LNCAP (cell line): ENCODE measurements at regions not wholly inside any gene's neighbourhood (a gene's known extent, or its start where the extent isn't known, plus 50 kb on each side); places are given as distances from the start of the nearest gene placed in this dataset.

Source experiments
- TF ChIP-seq, protein P1 (sequence below): fragments of 450-650 bp; IDR thresholded peaks from 2 replicates; pipeline ENCODE4 v1.5.1; 2017; ENCODE audit warnings: mild to moderate bottlenecking

DNA sequence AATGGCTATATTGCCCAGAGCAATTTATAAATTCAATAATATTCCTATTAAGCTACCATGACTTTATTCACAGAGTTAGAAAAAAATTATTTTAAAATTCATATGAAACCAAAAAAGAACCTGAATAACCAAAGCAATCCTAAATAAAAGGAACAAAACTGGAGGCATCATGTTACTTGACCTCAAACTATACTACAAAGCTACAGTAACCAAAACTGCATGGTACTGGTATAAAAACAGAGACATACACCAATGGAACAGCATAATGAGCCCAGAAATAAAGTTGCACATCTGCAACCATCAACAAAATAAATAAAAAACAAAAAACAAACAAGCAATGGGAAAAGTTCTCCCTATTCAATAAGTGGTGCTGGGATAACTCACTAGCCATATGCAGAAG lies 203.2 kb downstream of the RGS9 start:
- TF ChIP-seq, protein P1, sequence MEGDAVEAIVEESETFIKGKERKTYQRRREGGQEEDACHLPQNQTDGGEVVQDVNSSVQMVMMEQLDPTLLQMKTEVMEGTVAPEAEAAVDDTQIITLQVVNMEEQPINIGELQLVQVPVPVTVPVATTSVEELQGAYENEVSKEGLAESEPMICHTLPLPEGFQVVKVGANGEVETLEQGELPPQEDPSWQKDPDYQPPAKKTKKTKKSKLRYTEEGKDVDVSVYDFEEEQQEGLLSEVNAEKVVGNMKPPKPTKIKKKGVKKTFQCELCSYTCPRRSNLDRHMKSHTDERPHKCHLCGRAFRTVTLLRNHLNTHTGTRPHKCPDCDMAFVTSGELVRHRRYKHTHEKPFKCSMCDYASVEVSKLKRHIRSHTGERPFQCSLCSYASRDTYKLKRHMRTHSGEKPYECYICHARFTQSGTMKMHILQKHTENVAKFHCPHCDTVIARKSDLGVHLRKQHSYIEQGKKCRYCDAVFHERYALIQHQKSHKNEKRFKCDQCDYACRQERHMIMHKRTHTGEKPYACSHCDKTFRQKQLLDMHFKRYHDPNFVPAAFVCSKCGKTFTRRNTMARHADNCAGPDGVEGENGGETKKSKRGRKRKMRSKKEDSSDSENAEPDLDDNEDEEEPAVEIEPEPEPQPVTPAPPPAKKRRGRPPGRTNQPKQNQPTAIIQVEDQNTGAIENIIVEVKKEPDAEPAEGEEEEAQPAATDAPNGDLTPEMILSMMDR: no peak

DNA sequence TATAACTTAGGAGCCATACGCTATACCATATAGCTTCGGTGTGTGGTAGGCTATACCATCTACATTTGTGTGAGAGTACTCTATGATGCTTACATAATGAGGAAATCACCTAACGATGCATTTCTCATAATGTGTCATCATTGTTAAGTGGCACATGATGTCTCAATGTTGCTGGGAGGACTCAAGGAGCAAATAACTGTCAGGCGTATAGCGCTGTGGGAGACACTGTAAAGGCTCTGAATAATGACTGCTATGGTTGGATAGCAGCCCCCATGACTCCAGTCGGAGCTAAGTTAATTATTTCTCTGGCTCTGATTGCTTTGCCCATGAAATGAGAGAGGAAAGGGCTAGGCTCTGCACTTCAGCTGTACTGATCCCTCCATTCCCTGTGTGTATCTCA lies 197.2 kb downstream of the RGS9 start:
- TF ChIP-seq, protein P1: no peak

DNA sequence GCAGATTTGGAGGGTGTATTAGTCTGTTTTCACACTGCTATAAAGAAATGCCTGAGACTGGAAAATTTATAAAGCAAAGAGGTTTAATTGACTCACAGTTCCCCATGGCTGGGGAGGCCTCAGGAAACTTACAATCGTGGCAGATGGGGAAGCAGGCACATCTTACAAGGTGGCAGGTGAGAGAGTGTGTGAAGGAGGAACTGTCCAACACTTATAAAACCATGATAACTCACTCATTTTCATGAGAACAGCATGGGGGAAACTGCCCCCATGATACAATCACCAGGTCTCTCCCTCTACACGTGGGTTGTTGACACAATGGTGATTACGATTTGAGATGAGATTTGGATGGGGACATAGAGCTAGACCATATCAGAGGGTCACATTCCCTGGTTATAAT lies 195.6 kb downstream of the RGS9 start:
- TF ChIP-seq, protein P1: no peak

DNA sequence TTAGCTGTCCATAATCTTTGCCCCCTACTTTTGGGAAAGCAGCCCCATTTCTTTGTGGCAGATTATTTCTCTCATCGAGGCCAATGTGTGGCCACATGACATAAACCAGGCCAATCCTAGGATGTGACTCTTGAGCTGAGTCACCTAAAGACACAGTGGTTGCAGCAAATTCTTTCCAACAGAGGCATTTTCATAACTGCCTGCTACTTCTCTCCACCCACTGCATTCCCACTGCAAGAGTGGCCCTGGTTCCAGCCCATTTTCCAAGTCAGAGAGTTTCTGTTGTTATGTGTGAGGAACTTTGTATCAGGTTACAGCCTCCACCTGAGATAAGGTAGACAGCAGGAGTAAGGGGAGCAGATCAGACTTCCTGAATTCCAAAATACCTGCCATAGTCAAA lies 195.2 kb downstream of the RGS9 start:
- TF ChIP-seq, protein P1: no peak

DNA sequence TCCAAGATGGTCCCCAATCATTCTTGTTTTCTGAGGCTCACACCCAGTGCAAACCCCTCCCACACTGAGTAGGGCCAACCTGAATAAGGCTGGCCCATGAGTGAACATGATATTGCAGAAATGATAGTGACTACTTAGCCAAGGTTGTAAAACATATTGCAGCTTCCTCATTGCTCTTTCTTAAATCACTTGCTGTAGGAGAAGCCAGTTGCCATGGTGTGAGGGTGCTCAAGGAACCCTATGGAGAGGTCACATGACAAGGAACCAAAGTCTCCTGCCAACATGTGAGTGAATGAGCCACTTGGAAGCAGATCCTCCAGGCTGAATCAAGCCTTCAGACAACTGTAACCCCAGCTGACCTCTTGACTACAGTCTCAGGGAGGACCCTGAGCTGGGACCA lies 191.4 kb downstream of the RGS9 start:
- TF ChIP-seq, protein P1: no peak

DNA sequence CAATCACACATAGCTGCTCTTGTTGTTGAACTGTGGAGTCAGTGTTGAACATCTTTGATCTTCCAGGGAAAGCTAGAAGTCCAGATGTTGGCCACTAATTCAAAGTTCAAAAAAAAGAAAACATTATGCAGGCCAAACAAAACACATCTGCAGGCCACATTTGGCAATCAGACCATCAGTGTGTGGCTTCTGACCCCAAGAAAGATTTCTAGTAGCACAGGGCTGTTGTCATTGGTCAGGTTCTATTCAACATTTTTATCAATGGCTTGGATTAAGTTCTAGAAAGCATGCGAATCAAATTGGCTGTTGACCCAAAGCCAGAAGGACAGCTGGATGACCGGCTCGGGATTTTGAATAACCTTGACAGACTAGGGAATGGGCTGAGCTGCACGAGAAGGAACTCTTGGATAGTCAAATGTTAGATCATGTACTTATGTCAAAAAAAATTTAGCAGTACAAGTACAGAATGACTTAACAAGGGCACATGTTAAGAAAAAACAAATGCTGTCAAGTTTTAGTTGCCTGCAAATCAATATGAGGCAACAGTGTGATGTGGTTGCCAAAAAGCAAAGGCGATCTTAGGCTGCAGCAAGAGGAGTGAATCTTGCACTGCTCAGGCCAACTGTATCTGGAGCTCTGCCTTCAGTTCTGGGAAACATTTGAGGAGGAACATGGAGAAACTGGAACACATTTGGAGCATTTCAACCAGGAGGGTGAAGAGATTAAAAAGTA lies 187.6 kb downstream of the RGS9 start:
- TF ChIP-seq, protein P1: no peak

DNA sequence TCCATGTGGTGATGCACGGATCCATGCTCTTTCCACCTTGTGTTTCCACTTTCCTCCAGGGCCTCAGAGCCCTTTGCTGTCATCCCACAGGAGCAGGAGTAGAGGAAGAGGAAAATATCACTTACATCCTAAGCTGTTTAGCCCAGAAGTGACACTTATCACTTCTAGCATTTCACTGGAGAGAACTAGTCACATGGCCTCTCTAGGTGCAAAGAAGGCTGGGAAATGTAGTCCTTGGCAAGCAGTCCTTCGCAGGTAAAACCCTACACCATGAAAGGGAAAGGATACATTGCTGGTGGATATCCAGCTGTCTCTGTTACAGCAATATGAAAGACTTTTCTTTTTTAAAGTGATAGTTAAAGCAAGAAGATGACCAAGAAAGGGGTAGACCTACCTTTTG lies 185.9 kb downstream of the RGS9 start:
- TF ChIP-seq, protein P1: no peak

DNA sequence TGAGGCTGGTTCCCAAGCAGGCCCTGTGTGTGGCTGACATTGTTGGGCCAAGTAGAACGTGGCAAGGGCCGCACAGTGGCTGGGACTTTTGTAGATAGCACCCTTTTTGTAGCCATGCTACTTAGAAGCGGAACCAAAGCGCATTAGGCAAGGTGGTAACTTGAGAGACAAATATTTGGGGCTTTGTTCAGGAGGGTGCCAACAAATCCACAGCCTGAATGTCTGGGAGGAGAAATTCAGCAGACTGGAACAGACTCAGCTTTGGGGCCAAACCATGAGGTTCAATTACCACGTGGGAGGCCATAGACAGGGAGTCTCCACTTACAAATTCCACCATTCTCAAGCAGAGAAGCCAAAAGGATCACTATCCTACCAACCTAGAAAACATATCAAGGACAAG lies 183.7 kb downstream of the RGS9 start:
- TF ChIP-seq, protein P1: no peak
